ENCODE measurements at regions not wholly inside any gene's neighbourhood (a gene's known extent, or its start where the extent isn't known, plus 50 kb on each side); places are given as distances from the start of the nearest gene placed in this dataset.
A peak's percentile ranks its signal among the peaks of the same experiment; 100 is the strongest.
"Not testable (repeated sequence)": the region's sequence is repeated elsewhere in the genome, so short reads cannot be mapped to it uniquely, and the experiment has no call there.

- H3K4me1 Mint-ChIP-seq, result no peaks in the 10 kb centered on the region
- no peak overlapping the region for H3K4me3 Mint-ChIP-seq
- no peak overlapping the region for H3K27ac Mint-ChIP-seq
- no peaks in the 10 kb centered on the region for H3K9me3 Mint-ChIP-seq
- TF ChIP-seq CTCF (IDR thresholded peaks at IDR 0.05; ENCODE audit: unreplicated experiment in 3 of 3), result no peak
- no peaks in the 10 kb centered on the region for H3K27me3 Mint-ChIP-seq (ENCODE audit: low read depth)
- no peaks in the 10 kb centered on the region for H3K36me3 Mint-ChIP-seq (ENCODE audit: low read depth)
Observed at GRCh38 chr4:117014236-117014635, 71.1 kb downstream of the TRAM1L1 start.

GRCh38 chr4:117010671-117011070 is 74.7 kb downstream of the TRAM1L1 start:
- H3K27me3 Mint-ChIP-seq (ENCODE audit: low read depth), result no peaks in the 10 kb centered on the region
- no peak overlapping the region for H3K27ac Mint-ChIP-seq
- H3K4me3 Mint-ChIP-seq, result no peak overlapping the region
- TF ChIP-seq CTCF (IDR thresholded peaks at IDR 0.05; ENCODE audit: unreplicated experiment in 3 of 3), result no peak
- no peaks in the 10 kb centered on the region for H3K9me3 Mint-ChIP-seq
- no peaks in the 10 kb centered on the region for H3K4me1 Mint-ChIP-seq
- H3K36me3 Mint-ChIP-seq (ENCODE audit: low read depth), result no peaks in the 10 kb centered on the region

GRCh38 chr4:117001077-117001476 is 84.3 kb downstream of the TRAM1L1 start:
- H3K27me3 Mint-ChIP-seq (ENCODE audit: low read depth), result no peaks in the 10 kb centered on the region
- no peaks in the 10 kb centered on the region for H3K36me3 Mint-ChIP-seq (ENCODE audit: low read depth)
- H3K27ac Mint-ChIP-seq, result peak overlapping the region in 2 of 3 experiments; percentile 8 to 46
- TF ChIP-seq CTCF (IDR thresholded peaks at IDR 0.05; ENCODE audit: unreplicated experiment in 3 of 3), result no peak
- H3K9me3 Mint-ChIP-seq, result no peaks in the 10 kb centered on the region
- H3K4me1 Mint-ChIP-seq, result peaks cover 4% of the 10 kb centered on the region
- H3K4me3 Mint-ChIP-seq, result no peak overlapping the region

- Mint-ChIP-seq H3K36me3 (ENCODE audit: low read depth) (no peaks in the 10 kb centered on the region), H3K9me3 (no peaks in the 10 kb centered on the region), H3K27ac (peak overlapping the region in 2 of 3 experiments; percentile 12 to 19), H3K4me1 (no peaks in the 10 kb centered on the region), H3K27me3 (ENCODE audit: low read depth) (no peaks in the 10 kb centered on the region), H3K4me3 (peak overlapping the region in 1 of 3 experiments; percentile 6)
- TF ChIP-seq CTCF (IDR thresholded peaks at IDR 0.05; ENCODE audit: unreplicated experiment in 3 of 3), result no peak
Observed at GRCh38 chr4:116982656-116983055, 102.7 kb downstream of the TRAM1L1 start.

GRCh38 chr4:116980436-116980835 is 104.9 kb downstream of the TRAM1L1 start:
- H3K4me3 Mint-ChIP-seq; H3K4me1 Mint-ChIP-seq; H3K9me3 Mint-ChIP-seq; H3K36me3 Mint-ChIP-seq (ENCODE audit: low read depth); H3K27me3 Mint-ChIP-seq (ENCODE audit: low read depth): not testable (repeated sequence)
- H3K27ac Mint-ChIP-seq, result peak overlapping the region; percentile 20 to 81 (median 65)

- no peak for TF ChIP-seq CTCF (IDR thresholded peaks at IDR 0.05; ENCODE audit: unreplicated experiment in 3 of 3)
- no peaks in the 10 kb centered on the region for H3K36me3 Mint-ChIP-seq (ENCODE audit: low read depth)
- no peaks in the 10 kb centered on the region for H3K4me1 Mint-ChIP-seq
- H3K27ac Mint-ChIP-seq, result no peak overlapping the region
- no peaks in the 10 kb centered on the region for H3K27me3 Mint-ChIP-seq (ENCODE audit: low read depth)
- H3K4me3 Mint-ChIP-seq, result no peak overlapping the region
- H3K9me3 Mint-ChIP-seq, result no peaks in the 10 kb centered on the region
Observed at GRCh38 chr4:116959045-116959444, 126.3 kb downstream of the TRAM1L1 start.

Data from nephron (organoid).